H9 (cell line): ENCODE measurements at regions not wholly inside any gene's neighbourhood (a gene's known extent, or its start where the extent isn't known, plus 50 kb on each side); places are given as distances from the start of the nearest gene placed in this dataset.
A peak's percentile ranks its signal among the peaks of the same experiment; 100 is the strongest.

ENCODE experiments used
- DNase-seq: peaks from one replicate; pipeline ENCODE4 v3.0.0-alpha.2; 2017
- H2AFZ ChIP-seq: one replicate; pipeline ENCODE4 v1.6.1; 2013; ENCODE audit warnings: mild to moderate bottlenecking, low read length, control low read depth, moderate library complexity
- H2AK5ac ChIP-seq: 2 replicates; pipeline ENCODE4 v1.6.1; 2013; ENCODE audit warnings: low read length, control low read depth, mixed read lengths; ENCODE audit not compliant: insufficient read length
- H2BK120ac ChIP-seq: one replicate; pipeline ENCODE4 v1.6.1; 2013; ENCODE audit warnings: low read depth, mild to moderate bottlenecking, low read length, control low read depth, inconsistent platforms; ENCODE audit not compliant: poor library complexity, severe bottlenecking
- H2BK12ac ChIP-seq: 2 replicates; pipeline ENCODE4 v1.6.1; 2013; ENCODE audit warnings: low read length, control low read depth, mixed read lengths, low read depth; ENCODE audit not compliant: insufficient read length
- H2BK15ac ChIP-seq: 2 replicates; pipeline ENCODE4 v1.6.1; 2013; ENCODE audit warnings: low read depth, low read length, control low read depth
- H2BK20ac ChIP-seq: one replicate; pipeline ENCODE4 v1.6.1; 2013; ENCODE audit warnings: low read depth, mild to moderate bottlenecking, low read length, control low read depth, inconsistent platforms; ENCODE audit not compliant: poor library complexity, severe bottlenecking
- H2BK5ac ChIP-seq: 2 replicates; pipeline ENCODE4 v1.6.1; 2013; ENCODE audit warnings: low read length, control low read depth, mixed read lengths; ENCODE audit not compliant: insufficient read length
- H3K14ac ChIP-seq: 2 replicates; pipeline ENCODE4 v1.6.1; 2013; ENCODE audit warnings: low read length, control low read depth; ENCODE audit not compliant: insufficient read depth
- H3K18ac ChIP-seq: 2 replicates; pipeline ENCODE4 v1.6.1; 2013; ENCODE audit warnings: low read depth, mild to moderate bottlenecking, mixed read lengths, low read length, control low read depth; ENCODE audit not compliant: insufficient read length
- H3K23ac ChIP-seq: 2 replicates; pipeline ENCODE4 v1.6.1; 2013; ENCODE audit warnings: low read length, control low read depth, mixed read lengths, low read depth; ENCODE audit not compliant: insufficient read length
- H3K23me2 ChIP-seq: 2 replicates; pipeline ENCODE4 v1.6.1; 2013; ENCODE audit warnings: low read depth, mild to moderate bottlenecking, mixed read lengths, low read length, control low read depth; ENCODE audit not compliant: insufficient read length, poor library complexity, severe bottlenecking
- H3K27ac ChIP-seq: 2 replicates; pipeline ENCODE4 v1.5.1; 2013; ENCODE audit warnings: low read length, control low read depth, mixed read lengths, low read depth; ENCODE audit not compliant: insufficient read length
- H3K27me3 ChIP-seq: 2 replicates; pipeline ENCODE4 v1.6.1; 2013; ENCODE audit warnings: low read length, control low read depth, inconsistent platforms; ENCODE audit not compliant: insufficient read depth
- H3K4ac ChIP-seq: 2 replicates; pipeline ENCODE4 v1.6.1; 2013; ENCODE audit warnings: low read depth, mild to moderate bottlenecking, control low read depth, inconsistent platforms, low read length, moderate library complexity
- H3K4me1 ChIP-seq: 2 replicates; pipeline ENCODE4 v1.6.1; 2013; ENCODE audit warnings: low read length, control low read depth, inconsistent platforms; ENCODE audit not compliant: insufficient read depth
- H3K4me2 ChIP-seq: 2 replicates; pipeline ENCODE4 v1.6.1; 2013; ENCODE audit warnings: low read length, control low read depth, mixed read lengths; ENCODE audit not compliant: insufficient read length, insufficient read depth
- H3K56ac ChIP-seq: 2 replicates; pipeline ENCODE4 v1.6.1; 2013; ENCODE audit warnings: low read depth, mild to moderate bottlenecking, mixed read lengths, low read length, control low read depth; ENCODE audit not compliant: insufficient read length
- H3K79me1 ChIP-seq: 2 replicates; pipeline ENCODE4 v1.6.1; 2013; ENCODE audit warnings: low read depth, mild to moderate bottlenecking, moderate library complexity, low read length, control low read depth, inconsistent platforms; ENCODE audit not compliant: insufficient read depth, poor library complexity, severe bottlenecking
- H3K79me2 ChIP-seq: 2 replicates; pipeline ENCODE4 v1.6.1; 2013; ENCODE audit warnings: low read length, control low read depth, inconsistent platforms; ENCODE audit not compliant: insufficient read depth
- H3K9ac ChIP-seq: 2 replicates; pipeline ENCODE4 v1.6.1; 2013; ENCODE audit warnings: low read length, control low read depth, mixed read lengths; ENCODE audit not compliant: insufficient read length; ENCODE audit errors: extremely low read depth
- H3K9me3 ChIP-seq: one replicate; pipeline ENCODE4 v1.6.1; 2013; ENCODE audit warnings: low read depth, low read length, inconsistent platforms; ENCODE audit not compliant: control insufficient read depth
- H3T11ph ChIP-seq: one replicate; pipeline ENCODE4 v1.6.1; 2013; ENCODE audit warnings: mild to moderate bottlenecking, low read length, control low read depth, inconsistent platforms
- H4K20me1 ChIP-seq: one replicate; pipeline ENCODE4 v1.6.1; 2013; ENCODE audit not compliant: control insufficient read depth, insufficient read length, insufficient read depth
- H4K5ac ChIP-seq: 2 replicates; pipeline ENCODE4 v1.6.1; 2013; ENCODE audit warnings: low read depth, mild to moderate bottlenecking, mixed read lengths, low read length, control low read depth; ENCODE audit not compliant: insufficient read length
- H4K8ac ChIP-seq: replicated peaks from 2 replicates; pipeline ENCODE4 v1.6.1; 2013; ENCODE audit warnings: low read length, control low read depth, mixed read lengths, low read depth; ENCODE audit not compliant: insufficient read length
- H4K91ac ChIP-seq: 2 replicates; pipeline ENCODE4 v1.6.1; 2013; ENCODE audit warnings: low read depth, mild to moderate bottlenecking, moderate library complexity, mixed read lengths, low read length, control low read depth; ENCODE audit not compliant: insufficient read length
- H3K27ac Mint-ChIP-seq, 3 experiments: 2 replicates in 2 of 3; 3 replicates in 1 of 3; pipeline ENCODE4 v1.8.0; 2020 to 2021; ENCODE audit warnings: mixed read lengths in 3 of 3, mild to moderate bottlenecking in 1 of 3, moderate library complexity in 1 of 3
- H3K27me3 Mint-ChIP-seq: 2 replicates; pipeline ENCODE4 v1.8.0; 2021; ENCODE audit warnings: low read depth, mild to moderate bottlenecking, moderate library complexity, mixed read lengths
- H3K36me3 Mint-ChIP-seq, 3 experiments: 2 replicates in 2 of 3; 3 replicates in 1 of 3; pipeline ENCODE4 v1.8.0; 2020 to 2021; ENCODE audit warnings: low read depth in 3 of 3, mixed read lengths in 3 of 3; ENCODE audit not compliant: insufficient read depth in 1 of 3
- H3K4me1 Mint-ChIP-seq, 2 experiments: 2 replicates each; pipeline ENCODE4 v1.8.0; 2020; ENCODE audit warnings: mixed read lengths in 2 of 2
- H3K4me3 Mint-ChIP-seq, 2 experiments: 2 replicates in 1 of 2; 3 replicates in 1 of 2; pipeline ENCODE4 v1.8.0; 2020 to 2021; ENCODE audit warnings: mild to moderate bottlenecking in 2 of 2, mixed read lengths in 2 of 2, moderate library complexity in 1 of 2
- H3K9me3 Mint-ChIP-seq, 2 experiments: 2 replicates in 1 of 2; 3 replicates in 1 of 2; pipeline ENCODE4 v1.8.0; 2020; ENCODE audit warnings: mild to moderate bottlenecking in 2 of 2, mixed read lengths in 2 of 2, moderate library complexity in 1 of 2
- CTCF ChIP-seq: fragments of 200-600 bp; sonication (generic); conservative IDR thresholded peaks from 3 replicates; pipeline ENCODE4 v1.8.0; 2021; ENCODE audit warnings: antibody characterized with exemption, mild to moderate bottlenecking
- WGBS: extraction: QIAGEN DNeasy Blood & Tissue Kit; methylation state at CpG from one replicate; pipeline ENCODE4 v1.1.7; 2013; ENCODE audit warnings: missing lambda C conversion rate, low lambda C conversion rate, mixed read lengths; ENCODE audit not compliant: insufficient read length; ENCODE audit errors: extremely low coverage; 5-methylcytosine and 5-hydroxymethylcytosine counted together

GRCh38 chr4:15231265-15232091, 196.4 kb upstream of the C1QTNF7 start:
- Histone ChIP-seq H2BK120ac (no peak overlapping the region), H2AK5ac (no peak overlapping the region), H3T11ph (no peak overlapping the region), H4K91ac (no peak overlapping the region), H2BK5ac (no peak overlapping the region), H3K27ac (no peak overlapping the region), H3K4me1 (0 out of 2 replicates have a peak, but pooled peaks cover 2% of the 10 kb centered on the region), H3K9ac (no peak overlapping the region), H3K4me2 (no peak overlapping the region), H2BK20ac (no peak overlapping the region), H3K27me3 (no peaks in the 10 kb centered on the region), H3K4ac (no peak overlapping the region), H3K23ac (no peak overlapping the region), H4K5ac (no peak overlapping the region), H2BK12ac (no peak overlapping the region), H3K23me2 (no peaks in the 10 kb centered on the region), H4K20me1 (no peaks in the 10 kb centered on the region), H3K14ac (no peak overlapping the region), H4K8ac (no peak overlapping the region), H3K79me2 (no peaks in the 10 kb centered on the region), H3K9me3 (no peaks in the 10 kb centered on the region), H2BK15ac (no peak overlapping the region), H3K18ac (no peak overlapping the region), H3K79me1 (no peaks in the 10 kb centered on the region), H2AFZ (no peak overlapping the region), H3K56ac (no peak overlapping the region)
- H3K27ac Mint-ChIP-seq, result no peak overlapping the region
- no peaks in the 10 kb centered on the region for H3K27me3 Mint-ChIP-seq
- H3K36me3 Mint-ChIP-seq, result no peaks in the 10 kb centered on the region
- H3K4me3 Mint-ChIP-seq, result no peak overlapping the region
- WGBS, result no CpG with 5 or more reads among the region's 8 CpGs
- H3K4me1 Mint-ChIP-seq, result peaks cover 17 to 20% of the 10 kb centered on the region in 2 experiments
- DNase-seq, result peak; percentile 71
- no peaks in the 10 kb centered on the region for H3K9me3 Mint-ChIP-seq
- peak; percentile 86 for TF ChIP-seq CTCF
